Transverse colon (tissue), 4 donors: ENCODE measurements at regions not wholly inside any gene's neighbourhood (a gene's known extent, or its start where the extent isn't known, plus 50 kb on each side); places are given as distances from the start of the nearest gene placed in this dataset.

Source experiments
- DNase-seq: peaks from one replicate; pipeline ENCODE4 v3.0.0-alpha.2; 2019
- H3K27ac ChIP-seq, 4 donors: fragments of 200-600 bp; sonication (generic); 2 replicates each; pipeline ENCODE4 v1.5.1; 2016 to 2018; ENCODE audit warnings: inconsistent platforms in 4 of 4
- H3K27me3 ChIP-seq: fragments of 200-600 bp; sonication (generic); 2 replicates; pipeline ENCODE4 v1.5.1; 2017; ENCODE audit warnings: inconsistent platforms
- H3K36me3 ChIP-seq, 4 donors: fragments of 200-600 bp; sonication (generic); 2 replicates each; pipeline ENCODE4 v1.5.1; 2017 to 2019; ENCODE audit warnings: inconsistent platforms in 4 of 4
- H3K4me1 ChIP-seq, 4 donors: fragments of 200-600 bp; sonication (generic); 2 replicates each; pipeline ENCODE4 v1.5.1; 2017 to 2020; ENCODE audit warnings: inconsistent platforms in 4 of 4
- H3K4me3 ChIP-seq, 4 donors: fragments of 200-600 bp; sonication (generic); 1 replicate in 1 of 4; 2 replicates in 3 of 4; pipeline versions ENCODE4 v1.5.1 to v1.6.1; 2017 to 2019; ENCODE audit warnings: inconsistent platforms in 4 of 4
- H3K9me3 ChIP-seq, 2 donors: fragments of 200-600 bp; sonication (generic); 2 replicates each; pipeline ENCODE4 v1.5.1; 2017 to 2019; ENCODE audit warnings: inconsistent platforms in 2 of 2
- CTCF ChIP-seq, 5 experiments: fragments of 200-600 bp in 3 of 5; fragments of 450-650 bp in 2 of 5; sonication (generic) in 3 of 5; IDR thresholded peaks; 1 replicate in 2 of 5; 2 replicates in 3 of 5; pipeline ENCODE4 v1.5.1; 2016 to 2017; ENCODE audit warnings: antibody characterized with exemption in 5 of 5, inconsistent platforms in 3 of 5, mild to moderate bottlenecking in 2 of 5, moderate library complexity in 1 of 5
- EP300 ChIP-seq: sonication (generic); formaldehyde crosslinking; IDR thresholded peaks from one replicate; pipeline ENCODE4 v1.6.1; 2017; ENCODE audit warnings: antibody characterized with exemption, low read depth
- POLR2A ChIP-seq: fragments of 450-650 bp; IDR thresholded peaks from one replicate; pipeline ENCODE4 v1.6.1; 2016; ENCODE audit warnings: antibody characterized with exemption, mild to moderate bottlenecking, moderate library complexity
- POLR2AphosphoS5 ChIP-seq, 3 donors: sonication (generic); formaldehyde crosslinking; IDR thresholded peaks; one replicate each; pipeline ENCODE4 v1.6.1; 2016; ENCODE audit warnings: antibody characterized with exemption in 3 of 3
- WGBS, 2 donors: methylation state at CpG; one replicate each; pipeline ENCODE4 v1.1.5; 2018; ENCODE audit warnings: low coverage in 1 of 2; 5-methylcytosine and 5-hydroxymethylcytosine counted together
- in situ Hi-C, 4 donors: fragments of 200-750 bp; cut with MboI; loops; one replicate each; pipeline versions ENCODE4 v1.15.0 to v1.15.1; 2017; ENCODE audit warnings: low sequenced_read_pairs in 3 of 4, low pct_ligation_motif_present in 1 of 4, low pct_unique_long_range_greater_than_20kb in 1 of 4
- intact Hi-C: fragments of 100-400 bp; cut with DNase I; formaldehyde crosslinking; loops from one replicate; pipeline ENCODE4 v1.15.1; 2023; ENCODE audit warnings: low total_unique reads

- no peaks in the 10 kb centered on the region for H3K4me1 ChIP-seq
- H3K4me3 ChIP-seq, result no peak overlapping the region
- H3K36me3 ChIP-seq, result no peaks in the 10 kb centered on the region
- WGBS, 2 donors, result 50 to 58% methylated on average over 1 to 14 of the region's 14 CpGs
- DNase-seq, result no peak
- intact Hi-C loops (no loop called here), in situ Hi-C loops (no loop called here)
- no peak for TF ChIP-seq POLR2A
- H3K9me3 ChIP-seq, result no peaks in the 10 kb centered on the region
- no peak overlapping the region for H3K27ac ChIP-seq
- peaks cover 16% of the 10 kb centered on the region for H3K27me3 ChIP-seq
Measured at GRCh38 chr16:86883583-86884389, 305.4 kb downstream of the FOXL1 start.

- Histone ChIP-seq H3K4me3 (no peak overlapping the region), H3K4me1 (no peaks in the 10 kb centered on the region), H3K27ac (no peak overlapping the region), H3K27me3 (peaks cover 11% of the 10 kb centered on the region), H3K9me3 (no peaks in the 10 kb centered on the region), H3K36me3 (no peaks in the 10 kb centered on the region)
- in situ Hi-C loops (no loop called here), intact Hi-C loops (no loop called here)
- WGBS, 2 donors, result 59% methylated on average over 4 of the region's 4 CpGs; no CpG with 5 or more reads in 1 of the 2 donors
- no peak for DNase-seq
- TF ChIP-seq EP300 (no peak), CTCF (IDR thresholded peaks at IDR 0.05) (no peak), POLR2A (no peak), POLR2AphosphoS5 (IDR thresholded peaks at IDR 0.05) (no peak)
Measured at GRCh38 chr16:86884390-86884650, 306.0 kb downstream of the FOXL1 start.

- H3K4me1 ChIP-seq, result no peaks in the 10 kb centered on the region
- TF ChIP-seq CTCF (IDR thresholded peaks at IDR 0.05) (no peak), EP300 (no peak), POLR2AphosphoS5 (IDR thresholded peaks at IDR 0.05) (no peak), POLR2A (no peak)
- H3K36me3 ChIP-seq, result no peaks in the 10 kb centered on the region
- H3K9me3 ChIP-seq, result no peaks in the 10 kb centered on the region
- WGBS, 2 donors, result 63 to 72% methylated on average over 6 of the region's 6 CpGs
- H3K27me3 ChIP-seq, result peaks cover 4% of the 10 kb centered on the region
- in situ Hi-C loops (no loop called here), intact Hi-C loops (no loop called here)
- DNase-seq, result no peak
- no peak overlapping the region for H3K27ac ChIP-seq
- H3K4me3 ChIP-seq, result no peak overlapping the region
Measured at GRCh38 chr16:86885139-86885538, 306.8 kb downstream of the FOXL1 start.

- 58% methylated on average over 1 of the region's 1 CpG; no CpG with 5 or more reads in 1 of the 2 donors for WGBS, 2 donors
- no peak for TF ChIP-seq POLR2A
- no peak for TF ChIP-seq CTCF (IDR thresholded peaks at IDR 0.05)
- TF ChIP-seq EP300, result no peak
- TF ChIP-seq POLR2AphosphoS5 (IDR thresholded peaks at IDR 0.05), result no peak
- intact Hi-C loops, result no loop called here
- in situ Hi-C loops, result no loop called here
- H3K27me3 ChIP-seq, result no peaks in the 10 kb centered on the region
- DNase-seq, result no peak
- no peaks in the 10 kb centered on the region for H3K36me3 ChIP-seq
- no peak overlapping the region for H3K4me3 ChIP-seq
- H3K27ac ChIP-seq, result no peak overlapping the region
- H3K9me3 ChIP-seq, result no peaks in the 10 kb centered on the region
- H3K4me1 ChIP-seq, result no peaks in the 10 kb centered on the region
Measured at GRCh38 chr16:86886651-86887050, 308.3 kb downstream of the FOXL1 start.

- H3K9me3 ChIP-seq, result no peaks in the 10 kb centered on the region
- WGBS, 2 donors, result 58 to 74% methylated on average over 2 to 8 of the region's 8 CpGs
- TF ChIP-seq POLR2AphosphoS5 (IDR thresholded peaks at IDR 0.05) (no peak), CTCF (IDR thresholded peaks at IDR 0.05) (no peak), EP300 (no peak), POLR2A (no peak)
- no peak for DNase-seq
- no peak overlapping the region for H3K4me3 ChIP-seq
- intact Hi-C loops, result no loop called here
- no peak overlapping the region for H3K27ac ChIP-seq
- H3K27me3 ChIP-seq, result peaks cover 2% of the 10 kb centered on the region
- no peaks in the 10 kb centered on the region for H3K36me3 ChIP-seq
- no peaks in the 10 kb centered on the region for H3K4me1 ChIP-seq
- in situ Hi-C loops, result no loop called here
Measured at GRCh38 chr16:86887416-86887815, 309.1 kb downstream of the FOXL1 start.
